ENCODE measurements at regions not wholly inside any gene's neighbourhood (a gene's known extent, or its start where the extent isn't known, plus 50 kb on each side); places are given as distances from the start of the nearest gene placed in this dataset.

DNA sequence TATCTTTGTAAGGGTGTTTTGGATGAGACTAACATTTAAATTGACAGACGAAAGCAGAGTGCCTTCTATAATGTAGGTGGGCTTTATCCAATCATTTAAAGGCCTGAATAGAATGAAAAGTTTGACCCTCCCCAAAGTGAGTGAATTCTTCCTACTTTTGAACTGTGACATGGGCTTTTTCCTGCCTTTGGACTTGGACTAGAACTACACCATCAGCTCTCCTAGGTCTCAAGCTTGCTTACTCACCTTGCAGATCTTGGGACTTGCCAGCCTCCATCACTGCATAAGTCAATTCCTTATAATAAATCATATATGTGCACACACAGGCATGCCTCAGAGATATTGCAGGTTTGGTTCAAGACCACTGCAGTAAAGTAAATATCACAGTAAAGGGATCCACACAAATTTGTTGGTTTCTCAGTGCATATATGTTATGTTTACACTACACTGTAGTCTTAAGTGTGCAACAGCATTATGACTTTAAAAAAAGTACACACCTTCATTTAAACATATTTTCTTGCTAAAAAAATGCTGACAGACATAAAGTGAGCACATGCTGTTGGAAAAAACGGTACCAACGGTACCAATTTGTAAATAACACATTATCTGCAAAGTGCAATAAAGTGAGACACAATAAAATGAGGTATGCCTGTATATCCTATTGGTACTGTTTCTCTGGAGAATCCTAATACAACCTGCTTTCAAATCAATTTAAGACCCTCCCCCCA, 51.6 kb upstream of the ATF3 start:
- TF ChIP-seq, protein P1, sequence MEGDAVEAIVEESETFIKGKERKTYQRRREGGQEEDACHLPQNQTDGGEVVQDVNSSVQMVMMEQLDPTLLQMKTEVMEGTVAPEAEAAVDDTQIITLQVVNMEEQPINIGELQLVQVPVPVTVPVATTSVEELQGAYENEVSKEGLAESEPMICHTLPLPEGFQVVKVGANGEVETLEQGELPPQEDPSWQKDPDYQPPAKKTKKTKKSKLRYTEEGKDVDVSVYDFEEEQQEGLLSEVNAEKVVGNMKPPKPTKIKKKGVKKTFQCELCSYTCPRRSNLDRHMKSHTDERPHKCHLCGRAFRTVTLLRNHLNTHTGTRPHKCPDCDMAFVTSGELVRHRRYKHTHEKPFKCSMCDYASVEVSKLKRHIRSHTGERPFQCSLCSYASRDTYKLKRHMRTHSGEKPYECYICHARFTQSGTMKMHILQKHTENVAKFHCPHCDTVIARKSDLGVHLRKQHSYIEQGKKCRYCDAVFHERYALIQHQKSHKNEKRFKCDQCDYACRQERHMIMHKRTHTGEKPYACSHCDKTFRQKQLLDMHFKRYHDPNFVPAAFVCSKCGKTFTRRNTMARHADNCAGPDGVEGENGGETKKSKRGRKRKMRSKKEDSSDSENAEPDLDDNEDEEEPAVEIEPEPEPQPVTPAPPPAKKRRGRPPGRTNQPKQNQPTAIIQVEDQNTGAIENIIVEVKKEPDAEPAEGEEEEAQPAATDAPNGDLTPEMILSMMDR (IDR thresholded peaks at IDR 0.05; ENCODE audit: insufficient read depth, low read depth, low read length, missing control alignments): no peak
- no peak for DNase-seq (ENCODE audit: low read depth)
- no peak overlapping the region for H3K4me3 ChIP-seq (ENCODE audit: low read length)

DNA sequence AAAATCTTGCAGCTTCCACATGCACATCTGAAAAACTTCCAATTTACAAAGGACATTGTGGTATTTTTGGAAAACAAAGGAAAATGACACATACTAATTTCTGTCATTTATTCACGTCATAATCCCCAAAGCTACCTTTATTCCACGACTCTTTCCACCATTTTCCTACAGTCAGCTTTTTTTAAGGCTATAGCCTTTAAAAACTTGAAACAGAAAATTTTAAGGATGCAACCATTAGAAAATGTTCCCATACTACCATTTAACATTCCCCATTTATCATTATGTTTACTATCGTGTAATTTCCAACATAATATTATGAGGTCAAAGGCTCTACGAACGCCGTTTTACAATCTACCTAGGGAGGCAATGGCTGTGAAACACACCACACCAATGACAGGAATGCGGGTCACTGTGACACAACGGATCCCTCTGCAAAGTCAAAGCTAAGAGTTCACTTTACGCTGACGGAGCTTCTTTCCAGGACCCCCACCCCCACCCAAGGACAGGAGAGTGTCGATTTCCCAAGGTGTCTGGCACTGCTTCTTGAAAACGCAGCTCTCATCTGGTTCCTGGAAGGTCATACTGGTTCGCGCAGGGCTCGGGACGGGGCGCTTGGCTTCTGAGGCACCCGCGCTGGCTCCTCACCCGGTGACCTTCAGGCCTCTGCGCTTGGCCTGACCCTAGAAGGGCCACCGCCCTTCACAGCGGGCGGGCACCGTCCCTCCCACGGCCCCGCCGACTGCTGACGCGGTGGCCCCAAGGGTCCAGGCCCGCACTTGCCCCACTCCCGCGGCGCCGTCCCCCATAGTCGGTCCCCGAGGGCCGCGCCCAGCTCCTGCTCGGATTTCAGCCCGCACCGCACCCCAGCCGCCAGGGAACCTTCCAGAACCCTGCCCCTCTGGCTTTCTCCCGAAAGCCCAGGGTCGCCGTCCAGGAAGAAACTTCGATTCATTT, 50.5 kb upstream of the ATF3 start:
- peak overlapping the region; percentile 63 for H3K4me3 ChIP-seq (ENCODE audit: low read length)
- TF ChIP-seq, protein P1 (IDR thresholded peaks at IDR 0.05; ENCODE audit: insufficient read depth, low read depth, low read length, missing control alignments): no peak
- peak; percentile 53 for DNase-seq (ENCODE audit: low read depth)

DNA sequence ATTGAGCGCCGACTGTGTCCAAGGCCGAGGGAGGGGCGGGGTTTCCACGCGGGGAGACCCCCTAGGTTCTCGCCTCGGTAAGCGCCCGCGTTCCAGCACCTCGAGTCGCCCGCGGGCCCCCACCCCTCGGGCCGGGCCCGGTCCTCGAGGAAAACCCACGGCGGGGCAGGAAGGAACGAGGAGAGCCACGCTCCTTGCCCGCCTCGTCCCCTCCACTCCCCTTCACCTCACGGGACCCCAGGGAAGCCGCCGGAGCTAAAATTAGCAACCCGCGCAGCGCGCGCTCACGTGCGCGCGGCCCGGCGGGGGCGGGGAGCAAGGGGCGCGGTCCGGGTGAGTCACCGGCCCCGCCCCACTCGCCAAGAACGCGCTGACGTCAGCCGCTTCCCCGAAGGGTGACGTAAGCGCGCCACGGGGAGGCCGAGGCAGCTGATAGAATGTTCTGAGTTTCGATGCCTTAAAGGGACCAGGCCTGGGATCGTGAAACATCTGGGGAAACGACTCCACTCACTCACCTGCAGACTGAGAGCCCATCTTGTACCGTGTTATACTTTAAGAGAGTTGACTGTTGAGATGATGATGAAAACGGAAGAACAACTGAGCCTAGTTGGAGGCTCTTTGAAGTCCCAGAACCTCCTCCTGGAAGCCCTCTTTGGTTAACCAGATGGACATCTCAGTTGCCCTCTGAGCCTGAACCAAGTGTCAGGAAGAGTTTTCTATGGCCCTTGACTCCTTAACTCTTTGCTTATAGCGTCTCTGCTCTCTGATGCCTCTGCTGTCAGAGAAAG, 49.7 kb upstream of the ATF3 start:
- H3K4me3 ChIP-seq (ENCODE audit: low read length): peak overlapping the region; percentile 63
- TF ChIP-seq, protein P1 (IDR thresholded peaks at IDR 0.05; ENCODE audit: insufficient read depth, low read depth, low read length, missing control alignments): no peak

More for the DNA sequence above, 49.7 kb upstream of the ATF3 start:
- peak; percentile 94 for DNase-seq (ENCODE audit: low read depth)
